COLO829 (cell line): ENCODE measurements at regions not wholly inside any gene's neighbourhood (a gene's known extent, or its start where the extent isn't known, plus 50 kb on each side); places are given as distances from the start of the nearest gene placed in this dataset.

Experiments
- DNase-seq: peaks from one replicate; pipeline ENCODE4 v3.0.0; 2012; ENCODE audit warnings: low spot score

DNA sequence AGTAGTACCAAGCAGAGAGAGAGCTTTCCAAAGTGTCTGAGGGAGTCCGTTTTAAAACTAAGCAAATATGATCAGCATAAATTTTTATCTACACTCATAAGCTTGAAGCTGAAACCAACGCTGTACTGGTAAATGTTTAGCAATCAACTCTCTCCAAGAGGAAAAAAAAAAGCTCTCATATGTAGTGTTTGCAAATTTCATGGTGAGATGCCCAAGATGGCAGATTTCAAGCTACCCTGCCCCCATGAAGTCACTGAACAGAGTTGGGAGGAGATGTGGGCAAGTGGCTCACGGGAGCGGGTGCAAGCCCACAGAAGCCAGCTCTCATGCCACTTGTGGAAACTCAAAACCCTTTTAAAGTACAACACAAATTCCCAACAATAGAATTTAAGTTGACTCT, 475.8 kb downstream of the BCAT1 start:
- DNase-seq, result no peak

- DNase-seq, result no peak
Measured at GRCh38 chr12:24470050-24470449, 478.9 kb downstream of the BCAT1 start.

DNA sequence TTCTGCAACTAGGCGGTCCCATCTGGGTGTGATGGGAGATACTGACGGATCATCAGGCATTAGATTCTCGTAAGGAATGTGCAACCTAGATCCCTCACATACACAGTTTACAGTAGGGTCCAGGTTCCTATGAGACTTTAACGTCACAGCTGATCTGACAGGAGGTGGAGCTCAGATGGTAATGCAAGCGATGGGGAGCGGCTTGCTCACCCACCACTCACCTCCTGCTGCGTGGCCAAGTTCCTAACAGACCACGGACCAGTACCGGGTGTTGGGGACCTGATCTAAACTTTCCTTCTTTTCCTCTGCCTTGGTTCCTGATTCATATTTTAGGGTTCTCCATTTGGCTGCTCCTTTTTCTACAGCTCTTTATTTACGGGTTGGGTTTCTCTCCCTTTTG, 479.8 kb downstream of the BCAT1 start:
- no peak for DNase-seq

DNA sequence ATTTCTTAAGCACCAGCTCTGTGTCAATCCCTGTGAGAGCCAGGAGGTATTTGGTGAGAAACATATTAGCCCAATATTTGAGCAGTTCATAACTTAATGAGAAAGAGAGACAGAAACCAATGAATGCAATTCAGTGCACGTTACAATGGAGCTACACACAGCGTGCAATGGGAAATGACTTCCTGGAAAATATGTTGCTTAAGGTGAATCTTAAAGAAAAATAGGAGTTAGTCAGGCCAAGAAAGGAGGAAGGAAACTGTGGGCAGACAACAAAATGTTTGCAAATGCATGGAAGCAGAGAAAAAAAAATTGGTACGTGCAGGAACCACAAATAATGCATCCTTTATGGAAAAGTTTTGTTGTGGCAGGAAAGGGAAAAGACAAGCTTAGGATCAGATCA, 481.7 kb downstream of the BCAT1 start:
- DNase-seq, result peak; percentile 28

GRCh38 chr12:24463375-24463774, 485.5 kb downstream of the BCAT1 start:
- DNase-seq, result no peak

GRCh38 chr12:24462946-24463345, 486.0 kb downstream of the BCAT1 start:
- DNase-seq, result no peak

- DNase-seq, result no peak
Measured at GRCh38 chr12:24460506-24460905, 488.4 kb downstream of the BCAT1 start.

DNA sequence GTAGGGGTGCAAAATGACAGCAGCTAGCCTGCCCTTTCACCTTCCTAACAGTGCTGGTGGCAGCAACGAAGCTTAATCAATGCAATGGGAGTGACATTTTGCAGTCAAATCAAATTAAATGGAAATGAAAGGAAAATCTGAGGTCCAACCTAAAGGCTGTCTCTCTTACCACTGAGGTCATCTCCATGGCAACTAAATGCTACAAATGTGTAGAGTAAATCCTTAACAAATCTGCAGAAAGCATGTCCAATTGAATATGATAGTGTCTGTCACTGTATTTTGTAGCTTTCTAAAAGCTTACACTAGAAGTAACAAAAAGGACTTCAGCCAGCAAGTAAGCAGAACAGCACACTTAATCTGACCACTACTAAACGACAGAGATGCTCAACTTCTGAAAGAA, 488.8 kb downstream of the BCAT1 start:
- no peak for DNase-seq

- DNase-seq, result no peak
Measured at GRCh38 chr12:24455811-24456210, 493.1 kb downstream of the BCAT1 start.

- DNase-seq, result no peak
Measured at GRCh38 chr12:24447678-24448077, 498.2 kb upstream of the SOX5 start.

DNA sequence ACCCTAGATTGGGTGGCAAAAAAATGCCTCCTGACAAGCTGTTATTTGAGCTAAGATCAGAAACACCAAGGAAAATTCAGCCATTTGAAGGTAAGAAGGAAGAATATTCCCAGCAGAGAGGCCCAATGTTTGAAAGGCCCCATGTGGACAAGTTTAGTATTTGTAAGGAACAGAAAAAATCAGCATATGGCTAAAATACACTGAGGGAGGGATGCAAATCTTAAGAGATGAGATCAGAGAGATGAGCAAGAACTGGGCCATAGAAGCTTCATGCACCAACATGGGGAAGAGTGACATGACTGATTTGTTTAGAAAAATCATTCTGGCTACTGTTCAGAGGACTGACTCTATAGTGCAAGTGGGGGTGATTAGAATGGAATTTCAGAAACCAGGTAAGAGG, 496.8 kb upstream of the SOX5 start:
- DNase-seq, result no peak

DNA sequence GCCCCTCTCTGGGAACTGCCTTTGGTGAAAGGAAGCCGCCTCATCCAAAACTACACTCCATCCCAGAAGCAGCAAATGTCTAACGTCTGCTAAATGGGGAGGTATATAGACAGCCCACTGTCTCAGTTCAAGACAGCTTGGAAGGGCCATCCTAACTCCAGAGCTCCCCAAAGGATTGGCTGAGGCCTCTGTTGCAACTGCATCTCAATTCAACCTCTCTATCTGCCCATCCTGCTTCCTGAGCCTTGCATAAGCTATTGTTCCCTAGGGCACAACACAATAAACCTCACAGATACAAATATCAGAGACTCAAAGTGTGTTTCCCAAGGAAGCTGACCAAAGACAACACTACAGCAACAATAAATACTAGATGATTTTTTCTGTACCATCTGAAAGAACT, 495.2 kb upstream of the SOX5 start:
- no peak for DNase-seq

GRCh38 chr12:24441458-24441857, 492.0 kb upstream of the SOX5 start:
- no peak for DNase-seq

GRCh38 chr12:24436667-24437066, 487.2 kb upstream of the SOX5 start:
- DNase-seq, result no peak

DNA sequence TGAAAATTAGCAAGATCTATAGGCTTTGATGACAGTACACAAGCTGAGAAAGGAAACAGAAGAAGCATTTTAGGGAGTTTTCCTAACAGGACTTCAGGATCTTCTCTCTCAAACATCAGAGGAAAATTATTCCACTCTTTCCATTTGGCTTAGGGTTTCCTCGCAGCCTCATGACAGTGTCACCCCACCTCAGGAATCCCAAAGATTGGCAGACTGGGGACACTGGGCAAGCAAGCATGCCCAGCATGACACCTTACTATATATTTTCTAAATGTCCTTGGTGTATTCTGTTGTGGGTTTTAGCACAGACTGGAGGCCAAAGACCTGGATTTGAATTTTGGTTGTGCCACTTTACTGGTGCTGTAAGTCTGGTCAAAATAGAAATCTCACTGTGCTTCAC, 482.4 kb upstream of the SOX5 start:
- DNase-seq, result no peak

DNA sequence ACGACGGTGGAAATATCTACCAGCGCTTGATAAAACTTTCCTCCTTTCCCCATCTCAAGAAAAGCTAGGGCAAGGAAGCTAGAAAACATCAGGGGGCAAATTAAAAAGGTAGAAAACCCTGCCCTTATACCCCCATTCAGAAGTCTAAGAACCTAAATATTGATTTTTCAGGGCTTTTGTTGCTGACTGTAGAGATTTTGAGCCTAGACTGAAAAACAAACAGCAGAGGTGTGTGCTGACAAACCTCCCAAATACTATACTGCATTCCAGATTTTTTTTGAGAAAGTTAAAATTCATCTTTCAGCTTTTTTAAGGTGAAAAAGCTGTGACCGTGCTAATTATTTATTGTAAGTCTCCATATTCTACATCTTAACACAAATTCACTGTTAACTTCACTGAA, 478.3 kb upstream of the SOX5 start:
- no peak for DNase-seq

DNA sequence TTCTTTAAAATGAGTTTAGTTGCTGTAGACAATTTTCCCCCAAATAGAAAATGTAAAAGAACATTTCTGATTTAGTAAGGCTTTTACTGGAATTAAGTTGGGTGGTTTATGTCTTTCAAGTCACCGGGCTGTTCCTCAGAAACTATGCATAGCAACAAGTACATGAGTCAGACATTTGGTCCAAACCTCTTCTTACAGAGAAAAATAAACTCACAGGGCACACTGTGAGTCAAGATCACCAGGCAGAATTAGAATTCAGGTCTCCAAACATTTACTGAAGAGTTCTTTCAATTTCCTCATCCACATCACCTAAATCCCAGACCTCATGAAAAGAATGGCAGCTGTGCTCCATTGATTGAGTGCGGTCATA, 476.1 kb upstream of the SOX5 start:
- DNase-seq, result no peak

DNA sequence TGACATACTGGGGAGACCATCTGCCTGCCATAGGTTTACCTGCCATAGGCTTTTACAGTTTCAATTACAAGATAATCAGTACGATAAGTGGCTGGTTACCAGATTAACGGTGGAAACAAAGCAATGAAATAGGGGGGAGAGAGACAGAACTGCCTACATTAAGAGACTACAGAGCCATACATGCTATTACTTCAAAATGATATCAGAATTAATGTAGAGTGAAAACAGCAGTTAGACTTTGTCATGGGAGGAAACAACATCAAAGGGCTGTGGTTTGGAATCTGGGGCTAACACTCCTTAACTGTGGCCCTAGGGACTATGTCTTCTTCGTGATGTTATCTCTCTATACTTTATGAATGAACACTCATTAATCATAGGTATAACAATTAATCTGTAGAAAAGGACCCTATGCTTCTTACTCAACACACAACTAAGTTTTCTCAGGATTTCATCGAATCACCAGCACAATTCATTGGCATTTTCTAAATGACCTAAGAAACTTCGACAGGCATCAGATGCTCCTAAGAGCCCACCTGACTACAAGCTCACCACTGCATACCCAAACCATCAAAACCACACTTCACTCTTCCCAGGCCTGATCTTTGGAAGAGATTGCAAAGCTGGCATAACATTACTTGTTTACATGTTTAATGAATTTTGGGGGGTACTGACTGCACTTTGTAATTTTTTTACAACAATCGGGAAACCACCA, 475.6 kb upstream of the SOX5 start:
- peak; percentile 6 for DNase-seq

DNA sequence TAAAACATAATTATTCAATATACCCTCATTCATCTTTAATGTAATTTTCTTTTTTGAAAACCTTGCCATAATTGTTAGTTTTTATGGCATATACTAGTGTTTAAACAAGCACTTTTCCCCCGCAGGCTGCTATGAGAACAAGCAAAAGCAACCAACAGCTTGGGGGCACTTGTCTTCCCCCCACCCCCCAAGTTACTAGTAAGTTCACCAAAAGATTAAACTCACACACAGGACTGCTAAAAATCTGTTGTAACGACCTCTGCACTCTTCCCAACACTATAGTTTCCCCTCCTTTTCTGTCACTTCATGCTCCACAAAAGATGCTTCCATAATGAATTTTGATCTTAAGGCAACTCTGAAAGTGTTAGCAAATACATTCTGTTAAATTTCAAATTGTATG, 474.9 kb upstream of the SOX5 start:
- DNase-seq, result no peak

DNA sequence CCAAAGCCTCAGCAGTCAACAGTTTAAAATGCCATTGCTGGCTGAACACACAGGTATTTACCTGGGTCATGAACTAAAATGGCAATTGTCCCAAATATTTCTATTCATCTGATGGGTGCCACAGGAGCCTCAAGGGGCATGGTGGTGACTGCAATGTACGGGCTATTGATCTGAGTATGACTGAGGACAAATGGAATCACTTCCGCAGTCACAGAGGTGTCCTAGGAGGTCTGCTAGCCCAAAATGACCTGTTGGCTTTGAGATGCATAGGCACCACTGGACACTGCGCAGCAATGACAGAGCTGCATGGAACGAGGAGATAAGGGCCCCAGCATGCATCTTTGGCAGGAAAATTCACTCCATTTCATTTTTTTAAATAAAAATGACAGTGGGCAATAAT, 474.1 kb upstream of the SOX5 start:
- DNase-seq, result no peak

- no peak for DNase-seq
Measured at GRCh38 chr12:24421759-24422158, 472.3 kb upstream of the SOX5 start.

- DNase-seq, result no peak
Measured at GRCh38 chr12:24418157-24418556, 468.7 kb upstream of the SOX5 start.

GRCh38 chr12:24416423-24417109, 467.1 kb upstream of the SOX5 start:
- DNase-seq, result no peak

DNA sequence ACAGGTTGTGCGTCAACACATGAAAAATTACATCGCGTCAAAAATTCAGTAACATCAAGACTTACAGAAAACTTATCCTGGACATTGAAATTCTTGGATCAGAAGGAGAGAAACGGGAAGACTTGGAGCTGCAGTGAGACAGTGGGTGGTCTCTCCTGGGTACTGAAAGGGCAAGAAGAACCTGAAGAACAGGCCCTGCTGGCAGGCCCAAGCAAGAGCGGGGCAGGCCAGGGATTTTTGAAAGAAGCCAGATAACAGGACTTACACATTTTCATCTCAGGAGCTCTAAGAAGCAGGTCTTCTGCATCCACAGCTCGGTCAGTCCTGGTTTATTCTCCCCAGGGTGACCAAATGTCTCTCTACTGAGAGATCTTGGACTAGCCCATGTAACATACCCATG, 466.5 kb upstream of the SOX5 start:
- no peak for DNase-seq
